ENCODE measurements at regions not wholly inside any gene's neighbourhood (a gene's known extent, or its start where the extent isn't known, plus 50 kb on each side); places are given as distances from the start of the nearest gene placed in this dataset.

DNA sequence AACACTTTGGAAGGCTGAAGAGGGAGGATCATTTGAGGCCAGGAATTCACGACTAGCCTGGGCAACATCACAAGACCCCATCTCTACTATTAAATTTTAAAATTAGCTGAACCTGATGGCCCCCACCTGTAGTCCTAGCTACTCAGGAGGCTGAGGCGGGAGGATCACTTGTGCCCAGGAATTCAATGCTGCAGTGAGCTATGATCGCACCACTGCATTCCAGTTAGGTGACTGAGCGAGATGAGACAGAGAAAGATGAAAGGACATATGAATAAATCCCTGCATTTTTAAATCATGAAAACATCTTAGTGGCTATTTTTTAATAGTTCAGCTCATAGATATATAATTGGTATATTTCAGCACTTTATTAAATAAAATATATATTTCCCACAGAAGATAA, 93.8 kb downstream of the GPR63 start:
- Histone ChIP-seq H3K4me3 (ENCODE audit: low read length in 2 of 2) (no peak overlapping the region), H3K36me3 (ENCODE audit: insufficient read depth, low read length) (no peaks in the 10 kb centered on the region), H3K27me3 (ENCODE audit: insufficient read depth, low read length) (no peaks in the 10 kb centered on the region), H3K27ac (ENCODE audit: low read depth, low read length) (no peak overlapping the region), H3K4me1 (ENCODE audit: insufficient read depth, low read length) (no peaks in the 10 kb centered on the region), H3K9me3 (ENCODE audit: control insufficient read depth in 1 of 2, low read length in 2 of 2) (no peaks in the 10 kb centered on the region)
- POLR2A ChIA-PET (ENCODE audit: partially characterized antibody), result no interaction called here
- intact Hi-C loops (cut with micrococcal nuclease), result no loop called here
- no peak overlapping the region for H3K4me3 Mint-ChIP-seq
- CTCF ChIA-PET (ENCODE audit: partially characterized antibody), result no interaction called here
- no peak for DNase-seq
- H3K36me3 Mint-ChIP-seq, result no peaks in the 10 kb centered on the region
- no peak overlapping the region for H3K27ac Mint-ChIP-seq
- H3K4me1 Mint-ChIP-seq, result no peaks in the 10 kb centered on the region
- H3K9me3 Mint-ChIP-seq, result no peaks in the 10 kb centered on the region
- H3K27me3 Mint-ChIP-seq, result peaks cover 4 to 7% of the 10 kb centered on the region in 2 donors

DNA sequence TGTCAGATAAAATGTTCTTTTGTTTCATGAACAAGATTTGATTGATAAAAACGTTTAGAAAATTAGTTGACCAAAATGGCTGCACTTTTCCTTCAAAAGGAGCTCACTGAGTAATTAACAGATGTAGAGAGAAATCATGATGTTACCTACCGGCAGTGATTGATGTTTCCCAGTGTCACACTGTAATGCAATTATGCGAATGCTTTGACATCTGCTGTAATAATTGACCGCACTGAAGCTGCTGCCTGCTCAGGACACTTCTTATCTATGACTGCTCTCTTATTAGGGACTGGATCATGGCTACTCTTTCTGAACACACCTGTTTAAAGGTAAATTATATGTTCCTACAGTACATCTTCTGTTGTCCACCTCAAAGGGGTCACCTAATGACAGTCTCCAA, 94.6 kb downstream of the GPR63 start:
- Histone ChIP-seq H3K27me3 (ENCODE audit: insufficient read depth, low read length) (no peaks in the 10 kb centered on the region), H3K4me1 (ENCODE audit: insufficient read depth, low read length) (no peaks in the 10 kb centered on the region), H3K9me3 (ENCODE audit: control insufficient read depth in 1 of 2, low read length in 2 of 2) (no peaks in the 10 kb centered on the region), H3K36me3 (ENCODE audit: insufficient read depth, low read length) (no peaks in the 10 kb centered on the region), H3K4me3 (ENCODE audit: low read length in 2 of 2) (no peak overlapping the region), H3K27ac (ENCODE audit: low read depth, low read length) (no peak overlapping the region)
- Mint-ChIP-seq H3K27ac (no peak overlapping the region), H3K4me3 (no peak overlapping the region), H3K4me1 (no peaks in the 10 kb centered on the region), H3K9me3 (no peaks in the 10 kb centered on the region), H3K27me3 (peaks cover 4 to 7% of the 10 kb centered on the region in 2 donors), H3K36me3 (no peaks in the 10 kb centered on the region)
- ChIA-PET CTCF (ENCODE audit: partially characterized antibody) (no interaction called here), POLR2A (ENCODE audit: partially characterized antibody) (interaction anchor here (0.6 kb wide), 1 partner anchor 38 kb away, joined by 3 read pairs; no protein-coding TSS in a partner anchor)
- intact Hi-C loops (cut with micrococcal nuclease), result no loop called here
- no peak for DNase-seq

DNA sequence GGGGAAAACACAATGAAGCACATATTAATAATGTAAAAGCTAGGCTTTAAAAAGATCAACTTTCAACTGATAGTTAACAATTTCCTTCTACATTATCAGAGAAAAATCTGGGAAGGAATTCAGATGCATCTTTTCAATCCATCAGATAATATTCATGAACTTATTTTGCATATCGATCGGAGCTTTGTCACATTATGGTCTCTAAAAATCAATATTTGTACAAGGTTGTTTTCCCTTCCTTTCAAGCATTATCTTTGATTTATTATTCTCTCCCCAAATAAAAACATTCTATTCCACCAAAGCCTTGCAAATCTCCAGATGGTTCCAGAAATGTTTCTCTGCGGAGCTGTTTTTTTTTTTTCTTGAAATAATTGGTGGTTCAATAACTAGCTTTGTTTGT, 101.9 kb downstream of the GPR63 start:
- ChIA-PET CTCF (ENCODE audit: partially characterized antibody) (no interaction called here), POLR2A (ENCODE audit: partially characterized antibody) (no interaction called here)
- intact Hi-C loops (cut with micrococcal nuclease), result no loop called here
- no peak for DNase-seq
- Histone ChIP-seq H3K9me3 (ENCODE audit: control insufficient read depth in 1 of 2, low read length in 2 of 2) (no peaks in the 10 kb centered on the region), H3K4me1 (ENCODE audit: insufficient read depth, low read length) (no peaks in the 10 kb centered on the region), H3K36me3 (ENCODE audit: insufficient read depth, low read length) (no peaks in the 10 kb centered on the region), H3K27me3 (ENCODE audit: insufficient read depth, low read length) (no peaks in the 10 kb centered on the region), H3K27ac (ENCODE audit: low read depth, low read length) (no peak overlapping the region), H3K4me3 (ENCODE audit: low read length in 2 of 2) (no peak overlapping the region)
- Mint-ChIP-seq H3K27me3 (peaks cover 1 to 6% of the 10 kb centered on the region in 2 donors), H3K27ac (no peak overlapping the region), H3K4me3 (no peak overlapping the region), H3K4me1 (no peaks in the 10 kb centered on the region), H3K36me3 (no peaks in the 10 kb centered on the region), H3K9me3 (peaks cover 0 to 5% (median 0%) of the 10 kb centered on the region in 8 donors)

GRCh38 chr6:96727144-96727543, 110.1 kb downstream of the GPR63 start:
- Histone ChIP-seq H3K4me3 (ENCODE audit: low read length in 2 of 2) (no peak overlapping the region), H3K27me3 (ENCODE audit: insufficient read depth, low read length) (no peaks in the 10 kb centered on the region), H3K4me1 (ENCODE audit: insufficient read depth, low read length) (no peaks in the 10 kb centered on the region), H3K36me3 (ENCODE audit: insufficient read depth, low read length) (no peaks in the 10 kb centered on the region), H3K27ac (ENCODE audit: low read depth, low read length) (no peak overlapping the region), H3K9me3 (ENCODE audit: control insufficient read depth in 1 of 2, low read length in 2 of 2) (no peaks in the 10 kb centered on the region)
- Mint-ChIP-seq H3K4me1 (no peaks in the 10 kb centered on the region), H3K27me3 (peaks cover 3 to 5% of the 10 kb centered on the region in 2 donors), H3K4me3 (no peak overlapping the region), H3K36me3 (no peaks in the 10 kb centered on the region), H3K9me3 (peaks cover 0 to 3% (median 0%) of the 10 kb centered on the region in 8 donors), H3K27ac (no peak overlapping the region)
- no peak for DNase-seq
- intact Hi-C loops (cut with micrococcal nuclease), result no loop called here
- ChIA-PET POLR2A (ENCODE audit: partially characterized antibody) (no interaction called here), CTCF (ENCODE audit: partially characterized antibody) (no interaction called here)

DNA sequence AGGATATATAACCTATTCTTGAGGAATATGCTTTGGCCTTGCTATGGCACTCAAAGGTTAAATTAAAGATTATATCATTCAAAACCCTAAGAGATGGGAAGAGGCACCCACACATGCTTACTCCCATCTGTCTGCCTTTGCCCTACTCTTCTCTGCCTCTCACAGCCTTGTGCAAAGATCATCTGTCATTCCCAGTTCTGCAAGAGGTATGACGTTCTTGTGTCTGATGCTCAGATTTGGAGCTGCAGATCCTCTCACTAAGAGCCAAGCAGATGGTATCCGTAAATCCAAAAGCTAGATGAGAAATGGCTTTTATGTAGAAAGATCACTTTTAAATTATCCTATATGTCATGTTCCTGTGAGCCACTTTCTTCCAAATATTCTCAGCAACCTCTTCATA, 112.0 kb downstream of the GPR63 start:
- Mint-ChIP-seq H3K36me3 (no peaks in the 10 kb centered on the region), H3K27ac (no peak overlapping the region), H3K4me3 (no peak overlapping the region), H3K9me3 (no peaks in the 10 kb centered on the region), H3K27me3 (peaks cover 6% of the 10 kb centered on the region in 2 donors), H3K4me1 (no peaks in the 10 kb centered on the region)
- intact Hi-C loops (cut with micrococcal nuclease), result no loop called here
- no peak overlapping the region for H3K27ac ChIP-seq (ENCODE audit: low read depth, low read length)
- H3K27me3 ChIP-seq (ENCODE audit: insufficient read depth, low read length), result no peaks in the 10 kb centered on the region
- no peak overlapping the region for H3K4me3 ChIP-seq (ENCODE audit: low read length in 2 of 2)
- H3K4me1 ChIP-seq (ENCODE audit: insufficient read depth, low read length), result no peaks in the 10 kb centered on the region
- no peaks in the 10 kb centered on the region for H3K9me3 ChIP-seq (ENCODE audit: control insufficient read depth in 1 of 2, low read length in 2 of 2)
- no peaks in the 10 kb centered on the region for H3K36me3 ChIP-seq (ENCODE audit: insufficient read depth, low read length)
- DNase-seq, result no peak
- POLR2A ChIA-PET (ENCODE audit: partially characterized antibody), result no interaction called here
- CTCF ChIA-PET (ENCODE audit: partially characterized antibody), result no interaction called here

DNA sequence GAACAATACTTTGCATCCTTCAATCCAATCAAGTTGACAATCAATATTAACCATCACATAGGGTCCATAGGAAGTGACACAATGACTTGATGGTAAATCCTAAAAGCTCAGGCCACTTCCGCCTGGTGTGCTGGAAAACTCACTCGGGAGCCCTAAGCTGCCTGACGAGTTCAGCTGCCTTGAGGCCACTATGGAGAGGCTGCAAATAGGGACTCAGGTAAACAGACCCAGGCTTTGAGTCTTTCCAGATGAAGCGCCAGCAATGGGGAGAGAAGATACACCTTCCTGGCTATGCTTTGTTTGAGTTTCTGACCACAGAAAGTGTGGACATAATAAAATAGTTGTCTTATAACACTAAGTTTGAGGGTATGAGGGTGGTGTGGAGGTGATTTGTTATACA, 112.6 kb downstream of the GPR63 start:
- Histone ChIP-seq H3K27me3 (ENCODE audit: insufficient read depth, low read length) (no peaks in the 10 kb centered on the region), H3K36me3 (ENCODE audit: insufficient read depth, low read length) (no peaks in the 10 kb centered on the region), H3K4me1 (ENCODE audit: insufficient read depth, low read length) (no peaks in the 10 kb centered on the region), H3K4me3 (ENCODE audit: low read length in 2 of 2) (no peak overlapping the region), H3K27ac (ENCODE audit: low read depth, low read length) (no peak overlapping the region), H3K9me3 (ENCODE audit: control insufficient read depth in 1 of 2, low read length in 2 of 2) (no peaks in the 10 kb centered on the region)
- intact Hi-C loops (cut with micrococcal nuclease), result no loop called here
- Mint-ChIP-seq H3K9me3 (no peaks in the 10 kb centered on the region), H3K27me3 (peaks cover 6% of the 10 kb centered on the region in 2 donors), H3K4me3 (no peak overlapping the region), H3K4me1 (no peaks in the 10 kb centered on the region), H3K36me3 (no peaks in the 10 kb centered on the region), H3K27ac (no peak overlapping the region)
- no peak for DNase-seq
- POLR2A ChIA-PET (ENCODE audit: partially characterized antibody), result no interaction called here
- CTCF ChIA-PET (ENCODE audit: partially characterized antibody), result no interaction called here

- no peaks in the 10 kb centered on the region for H3K36me3 Mint-ChIP-seq
- H3K4me1 Mint-ChIP-seq, result no peaks in the 10 kb centered on the region
- DNase-seq, result no peak
- no peak overlapping the region for H3K4me3 ChIP-seq (ENCODE audit: low read length in 2 of 2)
- peaks cover 6 to 7% of the 10 kb centered on the region in 2 donors for H3K27me3 Mint-ChIP-seq
- H3K4me1 ChIP-seq (ENCODE audit: insufficient read depth, low read length), result no peaks in the 10 kb centered on the region
- intact Hi-C loops (cut with micrococcal nuclease), result no loop called here
- CTCF ChIA-PET (ENCODE audit: partially characterized antibody), result no interaction called here
- H3K4me3 Mint-ChIP-seq, result no peak overlapping the region
- POLR2A ChIA-PET (ENCODE audit: partially characterized antibody), result no interaction called here
- H3K27me3 ChIP-seq (ENCODE audit: insufficient read depth, low read length), result no peaks in the 10 kb centered on the region
- H3K36me3 ChIP-seq (ENCODE audit: insufficient read depth, low read length), result no peaks in the 10 kb centered on the region
- no peaks in the 10 kb centered on the region for H3K9me3 Mint-ChIP-seq
- H3K9me3 ChIP-seq (ENCODE audit: control insufficient read depth in 1 of 2, low read length in 2 of 2), result no peaks in the 10 kb centered on the region
- no peak overlapping the region for H3K27ac ChIP-seq (ENCODE audit: low read depth, low read length)
- H3K27ac Mint-ChIP-seq, result no peak overlapping the region
Observed at GRCh38 chr6:96723362-96723761, 113.9 kb downstream of the GPR63 start.

DNA sequence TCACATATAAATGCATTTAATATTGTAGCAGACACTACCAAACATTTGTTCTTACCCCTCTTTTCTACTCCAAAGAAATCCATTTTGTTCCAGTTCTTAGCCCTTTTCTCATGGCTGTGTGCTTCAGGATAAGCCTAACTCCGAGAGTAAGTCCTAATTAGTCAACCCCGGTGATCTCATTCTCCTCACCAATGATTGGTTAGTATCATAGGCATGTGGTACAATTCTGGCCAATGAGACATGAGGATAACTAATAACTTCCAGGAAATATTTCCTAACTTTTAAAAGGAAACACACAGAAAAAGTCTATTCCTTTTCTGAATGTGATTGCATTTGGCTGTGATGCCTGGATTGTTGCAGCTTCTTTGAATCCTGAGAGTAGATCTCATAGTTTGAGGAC, 116.0 kb downstream of the GPR63 start:
- no peak overlapping the region for H3K4me3 Mint-ChIP-seq
- Histone ChIP-seq H3K36me3 (ENCODE audit: insufficient read depth, low read length) (no peaks in the 10 kb centered on the region), H3K27me3 (ENCODE audit: insufficient read depth, low read length) (no peaks in the 10 kb centered on the region), H3K27ac (ENCODE audit: low read depth, low read length) (no peak overlapping the region), H3K4me1 (ENCODE audit: insufficient read depth, low read length) (no peaks in the 10 kb centered on the region), H3K9me3 (ENCODE audit: control insufficient read depth in 1 of 2, low read length in 2 of 2) (no peaks in the 10 kb centered on the region), H3K4me3 (ENCODE audit: low read length in 2 of 2) (no peak overlapping the region)
- no peak overlapping the region for H3K27ac Mint-ChIP-seq
- H3K36me3 Mint-ChIP-seq, result no peaks in the 10 kb centered on the region
- ChIA-PET CTCF (ENCODE audit: partially characterized antibody) (no interaction called here), POLR2A (ENCODE audit: partially characterized antibody) (no interaction called here)
- H3K27me3 Mint-ChIP-seq, result peaks cover 6 to 8% of the 10 kb centered on the region in 2 donors
- H3K4me1 Mint-ChIP-seq, result no peaks in the 10 kb centered on the region
- DNase-seq, result no peak
- intact Hi-C loops (cut with micrococcal nuclease), result no loop called here
- no peaks in the 10 kb centered on the region for H3K9me3 Mint-ChIP-seq
